ENCODE measurements at regions not wholly inside any gene's neighbourhood (a gene's known extent, or its start where the extent isn't known, plus 50 kb on each side); places are given as distances from the start of the nearest gene placed in this dataset.
"Not testable (repeated sequence)": the region's sequence is repeated elsewhere in the genome, so short reads cannot be mapped to it uniquely, and the experiment has no call there.

GRCh38 chr10:65660006-65660405 is 1265.8 kb upstream of the LRRTM3 start:
- no peak for DNase-seq (ENCODE audit: low spot score)

GRCh38 chr10:65670087-65670486 is 1255.7 kb upstream of the LRRTM3 start:
- no peak for DNase-seq (ENCODE audit: low spot score)

GRCh38 chr10:65670596-65670995 is 1255.2 kb upstream of the LRRTM3 start:
- not testable (repeated sequence) for DNase-seq (ENCODE audit: low spot score)

GRCh38 chr10:65675236-65675635 is 1250.6 kb upstream of the LRRTM3 start:
- no peak for DNase-seq (ENCODE audit: low spot score)

GRCh38 chr10:65684896-65685295 is 1240.9 kb upstream of the LRRTM3 start:
- DNase-seq (ENCODE audit: low spot score) = no peak

GRCh38 chr10:65701168-65701776 is 1224.6 kb upstream of the LRRTM3 start:
- no peak for DNase-seq (ENCODE audit: low spot score)

- no peak for DNase-seq (ENCODE audit: low spot score)
These were observed 1217.8 kb upstream of the LRRTM3 start for GRCh38 chr10:65708057-65708456.

GRCh38 chr10:65710306-65710705 is 1215.5 kb upstream of the LRRTM3 start:
- no peak for DNase-seq (ENCODE audit: low spot score)

GRCh38 chr10:65719790-65720189 is 1206.0 kb upstream of the LRRTM3 start:
- DNase-seq (ENCODE audit: low spot score) = no peak

- DNase-seq (ENCODE audit: low spot score) = no peak
These were observed 1204.9 kb upstream of the LRRTM3 start for GRCh38 chr10:65720901-65721300.

GRCh38 chr10:65723525-65723924 is 1202.3 kb upstream of the LRRTM3 start:
- no peak for DNase-seq (ENCODE audit: low spot score)

- no peak for DNase-seq (ENCODE audit: low spot score)
These were observed 1190.5 kb upstream of the LRRTM3 start for GRCh38 chr10:65735382-65735781.

GRCh38 chr10:65742906-65743305 is 1182.9 kb upstream of the LRRTM3 start:
- no peak for DNase-seq (ENCODE audit: low spot score)

GRCh38 chr10:65751218-65751617 is 1174.6 kb upstream of the LRRTM3 start:
- DNase-seq (ENCODE audit: low spot score) = no peak

GRCh38 chr10:65751896-65752295 is 1173.9 kb upstream of the LRRTM3 start:
- no peak for DNase-seq (ENCODE audit: low spot score)

- DNase-seq (ENCODE audit: low spot score) = no peak
These were observed 1172.3 kb upstream of the LRRTM3 start for GRCh38 chr10:65753532-65753931.

GRCh38 chr10:65754112-65754511 is 1171.7 kb upstream of the LRRTM3 start:
- no peak for DNase-seq (ENCODE audit: low spot score)

GRCh38 chr10:65762311-65762710 is 1163.5 kb upstream of the LRRTM3 start:
- no peak for DNase-seq (ENCODE audit: low spot score)

GRCh38 chr10:65765006-65765541 is 1160.8 kb upstream of the LRRTM3 start:
- DNase-seq (ENCODE audit: low spot score) = no peak

- no peak for DNase-seq (ENCODE audit: low spot score)
These were observed 1156.0 kb upstream of the LRRTM3 start for GRCh38 chr10:65769828-65770227.

- DNase-seq (ENCODE audit: low spot score) = no peak
These were observed 1147.1 kb upstream of the LRRTM3 start for GRCh38 chr10:65778753-65779152.

- no peak for DNase-seq (ENCODE audit: low spot score)
These were observed 1145.9 kb upstream of the LRRTM3 start for GRCh38 chr10:65779985-65780384.

GRCh38 chr10:65786279-65786678 is 1139.6 kb upstream of the LRRTM3 start:
- DNase-seq (ENCODE audit: low spot score) = no peak

GRCh38 chr10:65787571-65787970 is 1138.3 kb upstream of the LRRTM3 start:
- no peak for DNase-seq (ENCODE audit: low spot score)

Measured in CD4-positive, alpha-beta T cell treated with Interleukin-2 at 100 ng/mL for 4 hours (primary cell).